Spleen (tissue), 7 donors: ENCODE measurements at regions not wholly inside any gene's neighbourhood (a gene's known extent, or its start where the extent isn't known, plus 50 kb on each side); places are given as distances from the start of the nearest gene placed in this dataset.

ENCODE experiments used
- POLR2A ChIP-seq, 3 donors: fragments of 450-650 bp; IDR thresholded peaks; one replicate each; pipeline ENCODE4 v1.5.1; 2017; ENCODE audit warnings: antibody characterized with exemption in 3 of 3, mild to moderate bottlenecking in 1 of 3
- TF ChIP-seq, protein P1 (sequence below), 11 experiments: fragments of 200-600 bp in 7 of 11; fragments of 450-650 bp in 4 of 11; sonication (generic) in 4 of 11; IDR thresholded peaks in 8 of 11; conservative IDR thresholded peaks in 3 of 11; 1 replicate in 7 of 11; 2 replicates in 4 of 11; pipeline versions ENCODE4 v1.4.0 to v1.8.0; 2016 to 2021; ENCODE audit warnings: antibody characterized with exemption in 11 of 11, inconsistent platforms in 4 of 11, mild to moderate bottlenecking in 1 of 11
- donor health status: DM: no; HTN: no; CAD: no; lungs with moderate emphysema.
- donor health status: DM: no; HTN: no; CAD: no.
- donor health status: DM: no; HTN: no; CAD: no.

DNA sequence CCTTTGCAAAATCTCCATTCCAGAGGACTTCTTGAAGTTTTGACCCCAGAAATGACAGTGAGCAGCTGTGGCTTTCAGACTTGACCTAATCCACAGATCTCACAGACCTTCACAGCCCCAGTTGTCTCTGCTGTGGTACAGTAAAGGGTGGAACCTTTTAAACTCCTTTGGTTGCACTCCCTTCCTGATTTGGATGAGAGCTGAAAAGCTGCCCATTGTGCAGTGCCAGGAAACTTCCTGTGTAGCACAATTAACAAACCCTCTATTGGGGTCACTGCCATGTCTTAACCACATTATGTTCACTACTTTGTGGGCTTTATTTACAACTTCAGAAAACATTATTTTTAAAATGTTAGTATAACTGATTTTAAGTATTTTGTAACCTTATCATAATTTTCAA lies 56.7 kb upstream of the PCSK5 start:
- no peak for TF ChIP-seq POLR2A (IDR thresholded peaks at IDR 0.05)
- TF ChIP-seq, protein P1, sequence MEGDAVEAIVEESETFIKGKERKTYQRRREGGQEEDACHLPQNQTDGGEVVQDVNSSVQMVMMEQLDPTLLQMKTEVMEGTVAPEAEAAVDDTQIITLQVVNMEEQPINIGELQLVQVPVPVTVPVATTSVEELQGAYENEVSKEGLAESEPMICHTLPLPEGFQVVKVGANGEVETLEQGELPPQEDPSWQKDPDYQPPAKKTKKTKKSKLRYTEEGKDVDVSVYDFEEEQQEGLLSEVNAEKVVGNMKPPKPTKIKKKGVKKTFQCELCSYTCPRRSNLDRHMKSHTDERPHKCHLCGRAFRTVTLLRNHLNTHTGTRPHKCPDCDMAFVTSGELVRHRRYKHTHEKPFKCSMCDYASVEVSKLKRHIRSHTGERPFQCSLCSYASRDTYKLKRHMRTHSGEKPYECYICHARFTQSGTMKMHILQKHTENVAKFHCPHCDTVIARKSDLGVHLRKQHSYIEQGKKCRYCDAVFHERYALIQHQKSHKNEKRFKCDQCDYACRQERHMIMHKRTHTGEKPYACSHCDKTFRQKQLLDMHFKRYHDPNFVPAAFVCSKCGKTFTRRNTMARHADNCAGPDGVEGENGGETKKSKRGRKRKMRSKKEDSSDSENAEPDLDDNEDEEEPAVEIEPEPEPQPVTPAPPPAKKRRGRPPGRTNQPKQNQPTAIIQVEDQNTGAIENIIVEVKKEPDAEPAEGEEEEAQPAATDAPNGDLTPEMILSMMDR (IDR thresholded peaks at IDR 0.05 in 8 of 11, conservative IDR thresholded peaks at IDR 0.05 in 3 of 11) = no peak
